GM18507 (cell line): ENCODE measurements at regions not wholly inside any gene's neighbourhood (a gene's known extent, or its start where the extent isn't known, plus 50 kb on each side); places are given as distances from the start of the nearest gene placed in this dataset.

Source experiments
- DNase-seq: peaks from one replicate; pipeline ENCODE4 v3.0.0; 2011; ENCODE audit warnings: low read depth; ENCODE audit not compliant: insufficient read length; ENCODE audit errors: extremely low spot score
- FAIRE-seq: peaks from 2 replicates; lab custom pipeline; 2011; peaks lifted over from hg19 to GRCh38; lab: Jason Lieb, UNC

- DNase-seq (no peak), FAIRE-seq (no peak)
These were observed 900.8 kb downstream of the TTLL7 start for GRCh38 chr1:83098131-83098530.

GRCh38 chr1:83097715-83098114 is 901.2 kb downstream of the TTLL7 start:
- FAIRE-seq (no peak), DNase-seq (no peak)

GRCh38 chr1:83095570-83095969 is 903.4 kb downstream of the TTLL7 start:
- DNase-seq (no peak), FAIRE-seq (no peak)

GRCh38 chr1:83090195-83090594 is 908.7 kb downstream of the TTLL7 start:
- FAIRE-seq (no peak), DNase-seq (no peak)

GRCh38 chr1:83087851-83088250 is 911.1 kb downstream of the TTLL7 start:
- DNase-seq, result no peak
- no peak for FAIRE-seq

GRCh38 chr1:83086986-83087512 is 911.9 kb downstream of the TTLL7 start:
- DNase-seq, result no peak
- FAIRE-seq, result no peak

- no peak for FAIRE-seq
- no peak for DNase-seq
These were observed 912.6 kb downstream of the TTLL7 start for GRCh38 chr1:83086346-83086745.

- no peak for DNase-seq
- FAIRE-seq, result no peak
These were observed 915.2 kb downstream of the TTLL7 start for GRCh38 chr1:83083589-83084224.

GRCh38 chr1:83077411-83077810 is 921.5 kb downstream of the TTLL7 start:
- DNase-seq (no peak), FAIRE-seq (no peak)

- DNase-seq (no peak), FAIRE-seq (no peak)
These were observed 923.8 kb downstream of the TTLL7 start for GRCh38 chr1:83075107-83075506.

GRCh38 chr1:83067954-83068353 is 931.0 kb downstream of the TTLL7 start:
- DNase-seq (no peak), FAIRE-seq (no peak)

- DNase-seq (no peak), FAIRE-seq (no peak)
These were observed 932.8 kb downstream of the TTLL7 start for GRCh38 chr1:83065952-83066727.

GRCh38 chr1:83064589-83065242 is 934.2 kb downstream of the TTLL7 start:
- FAIRE-seq, result no peak
- no peak for DNase-seq

GRCh38 chr1:83060651-83061390 is 938.1 kb downstream of the TTLL7 start:
- DNase-seq (no peak), FAIRE-seq (no peak)

- FAIRE-seq (no peak), DNase-seq (no peak)
These were observed 938.7 kb downstream of the TTLL7 start for GRCh38 chr1:83060221-83060620.

- FAIRE-seq, result no peak
- no peak for DNase-seq
These were observed 940.6 kb downstream of the TTLL7 start for GRCh38 chr1:83058327-83058726.

- FAIRE-seq, result no peak
- DNase-seq, result no peak
These were observed 943.4 kb downstream of the TTLL7 start for GRCh38 chr1:83055391-83056170.

- DNase-seq, result no peak
- no peak for FAIRE-seq
These were observed 945.5 kb downstream of the TTLL7 start for GRCh38 chr1:83053446-83053845.

- DNase-seq, result no peak
These were observed 946.1 kb downstream of the TTLL7 start for GRCh38 chr1:83052865-83053264.

More at GRCh38 chr1:83052865-83053264, 946.1 kb downstream of the TTLL7 start:
- no peak for FAIRE-seq
